GM19455 (cell line): ENCODE measurements at regions not wholly inside any gene's neighbourhood (a gene's known extent, or its start where the extent isn't known, plus 50 kb on each side); places are given as distances from the start of the nearest gene placed in this dataset.

Experiments used
- ATAC-seq: cut with Tn5 transposase; IDR thresholded peaks from one replicate; pipeline ENCODE4 v1.9.1; 2021; ENCODE audit not compliant: unreplicated experiment

GRCh38 chr2:18208956-18209355 is 330.5 kb downstream of the KCNS3 start:
- no peak for ATAC-seq

GRCh38 chr2:18200771-18201170 is 322.3 kb downstream of the KCNS3 start:
- ATAC-seq, result no peak

GRCh38 chr2:18198677-18199076 is 320.2 kb downstream of the KCNS3 start:
- ATAC-seq, result no peak

- ATAC-seq, result no peak
These were observed 315.7 kb downstream of the KCNS3 start for GRCh38 chr2:18194161-18194560.

GRCh38 chr2:18186816-18187613 is 308.5 kb downstream of the KCNS3 start:
- ATAC-seq, result no peak

- ATAC-seq, result no peak
These were observed 304.4 kb downstream of the KCNS3 start for GRCh38 chr2:18182861-18183260.

GRCh38 chr2:18180912-18181311 is 302.4 kb downstream of the KCNS3 start:
- no peak for ATAC-seq

- ATAC-seq, result no peak
These were observed 301.7 kb downstream of the KCNS3 start for GRCh38 chr2:18180031-18180610.

- ATAC-seq, result peak; percentile 80
These were observed 300.4 kb downstream of the KCNS3 start for GRCh38 chr2:18178736-18179349.

GRCh38 chr2:18176679-18177215 is 298.3 kb downstream of the KCNS3 start:
- ATAC-seq, result no peak

GRCh38 chr2:18172607-18173006 is 294.1 kb downstream of the KCNS3 start:
- ATAC-seq, result no peak

GRCh38 chr2:18171191-18172139 is 293.0 kb downstream of the KCNS3 start:
- no peak for ATAC-seq

GRCh38 chr2:18170642-18171041 is 292.2 kb downstream of the KCNS3 start:
- ATAC-seq, result no peak

GRCh38 chr2:18169893-18170175 is 291.4 kb downstream of the KCNS3 start:
- ATAC-seq, result no peak

- no peak for ATAC-seq
These were observed 290.8 kb downstream of the KCNS3 start for GRCh38 chr2:18169121-18169892.

GRCh38 chr2:18167871-18168270 is 289.4 kb downstream of the KCNS3 start:
- ATAC-seq, result no peak

- ATAC-seq, result no peak
These were observed 283.2 kb downstream of the KCNS3 start for GRCh38 chr2:18161681-18162080.

GRCh38 chr2:18159896-18160295 is 281.4 kb downstream of the KCNS3 start:
- no peak for ATAC-seq

GRCh38 chr2:18156421-18156820 is 278.0 kb downstream of the KCNS3 start:
- ATAC-seq, result no peak

- no peak for ATAC-seq
These were observed 277.5 kb downstream of the KCNS3 start for GRCh38 chr2:18156002-18156401.
